Stimulated activated naive B cell treated with anti-CD40 and anti-IgM and Interleukin-4, amounts not matched to agents 10 μg/mL and 1 μg/mL and 100 μg/mL, for 72 hours (primary cell): ENCODE measurements at regions not wholly inside any gene's neighbourhood (a gene's known extent, or its start where the extent isn't known, plus 50 kb on each side); places are given as distances from the start of the nearest gene placed in this dataset.

Source experiments
- ATAC-seq, 2 donors: fragments of 150-1000 bp; cut with Tn5 transposase; replicated peaks; 2 replicates each; pipeline ENCODE4 v1.10.0; 2021; ENCODE audit warnings: moderate library complexity in 1 of 2
- DNase-seq: peaks from one replicate; pipeline ENCODE4 v3.0.0; 2021
- H3K27ac Mint-ChIP-seq: one replicate; pipeline ENCODE4 v1.8.0; 2022; ENCODE audit warnings: mild to moderate bottlenecking, mixed read lengths
- H3K27me3 Mint-ChIP-seq, 2 donors: one replicate each; pipeline ENCODE4 v1.8.0; 2022; ENCODE audit warnings: mixed read lengths in 2 of 2
- H3K36me3 Mint-ChIP-seq, 2 donors: one replicate each; pipeline ENCODE4 v1.8.0; 2022; ENCODE audit warnings: mixed read lengths in 2 of 2, mild to moderate bottlenecking in 1 of 2
- H3K4me1 Mint-ChIP-seq, 2 donors: one replicate each; pipeline ENCODE4 v1.8.0; 2022; ENCODE audit warnings: mixed read lengths in 2 of 2, mild to moderate bottlenecking in 1 of 2
- H3K4me3 Mint-ChIP-seq, 2 donors: one replicate each; pipeline ENCODE4 v1.8.0; 2022; ENCODE audit warnings: mild to moderate bottlenecking in 2 of 2, mixed read lengths in 2 of 2, moderate library complexity in 1 of 2
- H3K9me3 Mint-ChIP-seq, 2 donors: one replicate each; pipeline ENCODE4 v1.8.0; 2022; ENCODE audit warnings: mixed read lengths in 2 of 2, mild to moderate bottlenecking in 1 of 2

DNA sequence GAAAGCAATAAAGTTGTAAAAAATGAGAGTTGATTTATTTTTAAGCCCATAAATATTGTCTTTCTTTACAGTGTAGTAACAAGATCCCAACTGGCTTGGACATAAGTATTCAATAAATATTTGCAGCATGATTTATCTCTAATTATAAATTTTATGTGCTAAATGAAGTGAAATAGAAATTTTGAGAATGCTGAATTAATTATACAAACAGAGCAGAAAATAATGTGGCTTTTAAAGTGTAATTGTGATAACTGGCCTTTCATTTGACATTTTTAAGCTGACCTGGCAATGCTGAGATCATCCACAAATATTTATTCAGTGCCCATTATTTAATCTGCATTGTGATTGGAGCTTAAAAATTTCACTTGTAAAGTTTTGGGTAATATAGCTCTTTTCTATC lies 201.6 kb upstream of the NAV3 start:
- Mint-ChIP-seq H3K36me3 (no peaks in the 10 kb centered on the region), H3K27me3 (no peaks in the 10 kb centered on the region), H3K27ac (no peak overlapping the region), H3K4me1 (no peaks in the 10 kb centered on the region), H3K4me3 (no peak overlapping the region), H3K9me3 (peaks cover 6 to 9% of the 10 kb centered on the region in 2 donors)
- ATAC-seq (no peak), DNase-seq (no peak)

DNA sequence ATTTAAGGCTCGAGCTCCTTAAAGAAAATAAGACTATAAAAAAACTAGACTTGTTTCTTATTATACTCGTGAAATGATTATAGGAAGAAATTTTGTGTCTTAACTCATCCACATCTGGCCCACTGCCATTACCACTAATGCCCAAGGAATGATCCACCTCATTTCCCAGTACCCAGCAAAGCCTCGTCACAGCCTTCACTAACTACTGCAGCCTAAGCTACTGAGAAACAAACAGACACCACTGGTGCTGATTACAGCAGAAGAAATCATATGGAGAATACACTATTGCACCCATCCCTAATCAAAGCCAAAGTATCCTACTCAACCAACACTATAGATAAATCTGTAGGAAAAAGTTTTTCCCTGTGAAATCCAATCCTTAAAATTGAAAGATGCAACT lies 205.3 kb upstream of the NAV3 start:
- Mint-ChIP-seq H3K27ac (no peak overlapping the region), H3K36me3 (no peaks in the 10 kb centered on the region), H3K4me3 (no peak overlapping the region), H3K9me3 (peaks cover 6 to 9% of the 10 kb centered on the region in 2 donors), H3K27me3 (no peaks in the 10 kb centered on the region), H3K4me1 (no peaks in the 10 kb centered on the region)
- no peak for DNase-seq
- ATAC-seq, result no peak

DNA sequence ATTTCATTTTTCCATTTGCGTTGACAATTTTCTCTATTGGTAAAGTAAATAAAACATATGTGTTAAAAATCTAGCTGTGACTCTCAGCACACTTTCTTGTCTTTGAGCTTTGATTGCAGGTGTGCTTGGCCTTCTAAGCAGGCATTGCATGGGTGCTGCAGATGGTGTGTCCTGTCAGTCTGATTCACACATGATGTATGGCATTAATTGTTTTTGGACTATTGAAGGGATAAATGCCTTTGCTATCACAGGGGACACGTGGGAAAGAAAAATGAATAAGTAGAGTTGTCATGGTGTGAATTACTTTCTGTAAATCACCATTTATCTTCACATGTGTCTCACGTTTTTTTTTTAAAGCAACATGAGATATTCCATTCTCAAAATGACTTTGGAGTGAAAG lies 211.3 kb upstream of the NAV3 start:
- no peak for ATAC-seq
- no peaks in the 10 kb centered on the region for H3K36me3 Mint-ChIP-seq
- no peak overlapping the region for H3K4me3 Mint-ChIP-seq
- peaks cover 2 to 4% of the 10 kb centered on the region in 2 donors for H3K9me3 Mint-ChIP-seq
- no peak for DNase-seq
- no peaks in the 10 kb centered on the region for H3K27me3 Mint-ChIP-seq
- H3K4me1 Mint-ChIP-seq, result no peaks in the 10 kb centered on the region
- H3K27ac Mint-ChIP-seq, result no peak overlapping the region

DNA sequence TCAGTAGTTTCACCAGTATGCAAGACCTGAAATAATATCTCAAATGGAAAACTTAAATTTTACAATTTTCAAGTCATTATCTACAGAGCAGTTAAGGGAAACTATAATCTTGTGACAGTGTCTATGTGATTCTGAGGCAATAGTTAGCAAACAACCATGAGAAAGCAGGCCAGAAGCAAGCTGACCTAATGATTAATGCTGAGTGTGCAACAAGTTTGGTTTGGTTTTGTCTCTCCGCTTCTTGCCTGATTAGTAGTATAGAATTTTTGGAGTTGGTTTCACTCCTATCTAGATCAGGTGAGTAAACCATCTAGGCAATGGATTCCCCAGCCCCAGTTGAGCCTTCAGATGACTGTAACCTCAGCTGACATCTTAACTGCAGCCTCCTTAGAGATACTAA lies 212.9 kb upstream of the NAV3 start:
- Mint-ChIP-seq H3K4me1 (no peaks in the 10 kb centered on the region), H3K4me3 (no peak overlapping the region), H3K9me3 (peaks cover 2 to 10% of the 10 kb centered on the region in 2 donors), H3K27ac (no peak overlapping the region), H3K36me3 (no peaks in the 10 kb centered on the region), H3K27me3 (no peaks in the 10 kb centered on the region)
- no peak for ATAC-seq
- no peak for DNase-seq

DNA sequence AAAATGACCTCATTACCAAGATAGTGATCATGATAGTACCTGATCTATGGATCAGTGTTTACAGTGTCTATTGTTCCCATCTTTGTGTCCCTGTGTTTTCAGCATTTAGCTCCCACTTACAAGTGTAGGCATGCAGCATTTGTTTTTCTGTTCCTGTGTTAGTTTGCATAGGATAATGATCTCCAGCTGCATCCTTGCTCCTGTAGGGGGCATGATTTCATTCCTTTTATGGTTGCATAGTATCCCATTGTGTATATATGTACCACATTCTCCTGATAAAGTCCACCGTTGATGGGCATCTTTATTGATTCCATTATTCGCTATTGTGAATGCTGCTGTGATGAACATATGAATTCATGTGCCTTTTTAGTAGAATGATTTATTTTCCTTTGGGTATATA lies 215.4 kb upstream of the NAV3 start:
- Mint-ChIP-seq H3K36me3 (no peaks in the 10 kb centered on the region), H3K4me3 (no peak overlapping the region), H3K9me3 (peaks cover 2 to 12% of the 10 kb centered on the region in 2 donors), H3K27me3 (no peaks in the 10 kb centered on the region), H3K4me1 (no peaks in the 10 kb centered on the region), H3K27ac (no peak overlapping the region)
- ATAC-seq (no peak), DNase-seq (no peak)

DNA sequence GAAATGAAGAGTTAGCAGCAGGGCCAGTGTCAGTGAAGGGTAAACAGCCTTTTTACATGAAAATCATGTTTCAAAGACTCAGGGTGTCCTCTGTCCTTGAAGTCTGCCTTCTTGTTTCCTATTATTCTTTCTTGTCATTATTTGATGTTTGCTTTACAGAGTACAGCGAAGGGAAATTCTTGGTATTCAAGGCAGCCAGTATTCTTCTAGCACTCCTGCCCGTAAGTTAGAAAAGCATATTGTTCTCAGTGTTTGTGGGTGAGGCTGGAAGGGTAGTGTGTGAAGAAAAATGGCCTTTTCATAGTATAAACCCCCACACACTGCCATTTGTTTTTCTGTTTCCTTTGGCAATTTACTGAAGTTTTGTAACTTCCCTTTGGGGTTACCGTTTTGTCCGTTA lies 217.3 kb upstream of the NAV3 start:
- no peak for ATAC-seq
- no peaks in the 10 kb centered on the region for H3K36me3 Mint-ChIP-seq
- H3K4me1 Mint-ChIP-seq, result no peaks in the 10 kb centered on the region
- H3K4me3 Mint-ChIP-seq, result no peak overlapping the region
- no peaks in the 10 kb centered on the region for H3K27me3 Mint-ChIP-seq
- peaks cover 2 to 12% of the 10 kb centered on the region in 2 donors for H3K9me3 Mint-ChIP-seq
- DNase-seq, result no peak
- H3K27ac Mint-ChIP-seq, result no peak overlapping the region

DNA sequence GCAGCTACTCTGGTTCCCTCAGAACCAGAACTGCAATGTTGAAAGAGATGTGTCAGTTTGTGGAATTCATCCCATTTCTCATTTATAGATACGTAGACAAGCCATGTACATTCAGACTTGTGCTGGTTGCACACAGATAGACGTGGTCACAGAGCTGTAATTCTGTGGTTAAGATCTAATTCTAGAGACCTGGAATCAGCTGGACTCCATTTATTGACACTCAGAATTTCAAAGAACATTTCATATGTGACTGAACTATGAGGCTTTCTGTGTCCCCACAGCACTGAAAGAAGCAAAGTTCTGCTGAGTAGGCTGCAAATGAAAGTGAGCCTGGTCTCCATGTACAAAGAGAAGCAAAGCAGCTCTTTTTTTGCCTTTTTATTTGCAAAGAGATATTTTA lies 220.2 kb upstream of the NAV3 start:
- Mint-ChIP-seq H3K9me3 (peaks cover 0 to 8% of the 10 kb centered on the region in 2 donors), H3K27ac (no peak overlapping the region), H3K4me1 (no peaks in the 10 kb centered on the region), H3K36me3 (no peaks in the 10 kb centered on the region), H3K4me3 (no peak overlapping the region), H3K27me3 (no peaks in the 10 kb centered on the region)
- DNase-seq (no peak), ATAC-seq (no peak)

DNA sequence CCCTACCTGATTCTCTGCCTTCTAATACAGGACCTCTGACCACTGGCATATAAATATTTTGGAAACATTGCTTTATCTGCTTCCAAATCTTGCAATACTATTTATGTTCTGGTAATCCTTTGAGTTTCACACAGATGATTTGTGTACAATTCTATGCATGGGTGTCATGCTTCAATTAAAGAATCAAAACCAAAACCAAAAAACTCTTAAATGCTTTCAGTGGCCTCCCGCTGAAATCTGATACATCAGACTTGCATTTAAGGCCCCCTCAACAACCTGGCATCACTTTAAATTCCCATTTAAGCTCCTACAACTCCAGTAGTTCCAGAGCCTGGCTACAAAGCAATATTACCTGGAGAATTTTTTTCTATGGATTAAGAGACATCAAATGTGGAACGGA lies 221.7 kb upstream of the NAV3 start:
- Mint-ChIP-seq H3K27me3 (no peaks in the 10 kb centered on the region), H3K4me1 (no peaks in the 10 kb centered on the region), H3K9me3 (peaks cover 0 to 8% of the 10 kb centered on the region in 2 donors), H3K27ac (no peak overlapping the region), H3K36me3 (no peaks in the 10 kb centered on the region), H3K4me3 (no peak overlapping the region)
- ATAC-seq (no peak), DNase-seq (no peak)

DNA sequence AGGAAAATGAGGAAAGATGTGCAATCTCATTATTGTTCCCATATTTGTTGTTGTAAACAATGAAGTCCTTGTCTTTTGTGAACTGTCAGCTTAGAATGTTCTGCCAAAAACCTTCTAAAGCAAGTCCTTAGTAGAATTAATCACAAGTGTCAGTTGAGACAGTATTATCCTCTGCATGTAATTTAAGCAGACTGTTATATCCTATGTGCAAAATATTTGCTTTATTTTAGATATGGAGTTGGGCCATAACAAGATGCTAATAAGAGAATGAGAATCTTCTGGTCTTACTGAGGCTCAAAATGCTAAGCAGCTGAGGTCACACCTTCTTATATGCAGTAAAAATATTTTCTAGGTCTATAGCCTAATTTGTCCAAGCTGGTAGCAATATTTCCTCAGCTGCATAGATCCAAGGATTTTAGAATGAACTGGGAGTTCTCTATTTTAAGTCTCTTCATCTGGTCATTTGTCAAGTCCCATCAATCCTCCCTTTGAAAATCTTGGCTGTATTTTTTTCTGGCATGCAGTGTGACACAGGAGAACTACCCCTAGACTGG lies 222.3 kb upstream of the NAV3 start:
- Mint-ChIP-seq H3K9me3 (peaks cover 1 to 7% of the 10 kb centered on the region in 2 donors), H3K36me3 (no peaks in the 10 kb centered on the region), H3K27ac (no peak overlapping the region), H3K4me1 (no peaks in the 10 kb centered on the region), H3K4me3 (no peak overlapping the region), H3K27me3 (no peaks in the 10 kb centered on the region)
- DNase-seq (no peak), ATAC-seq (no peak)

DNA sequence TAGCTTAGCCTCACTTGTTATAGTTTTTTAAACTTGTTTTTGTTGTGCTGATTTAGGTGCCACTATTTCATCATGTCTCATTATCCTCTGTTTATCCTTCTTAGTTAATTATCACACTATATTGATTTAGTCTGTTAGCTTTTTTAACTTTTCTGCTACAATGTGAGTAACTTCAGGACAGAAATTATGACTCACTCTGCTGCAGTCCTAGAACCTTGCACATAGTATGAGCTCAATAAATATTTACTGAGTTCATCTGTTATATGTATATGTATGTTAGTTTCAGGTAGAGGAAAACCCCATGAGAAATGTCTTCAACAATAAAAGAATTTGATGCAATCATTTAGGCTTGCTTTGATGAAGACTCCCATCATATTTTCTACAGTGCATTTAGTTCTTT lies 224.3 kb upstream of the NAV3 start:
- DNase-seq, result no peak
- ATAC-seq, result no peak
- peaks cover 0 to 4% of the 10 kb centered on the region in 2 donors for H3K9me3 Mint-ChIP-seq
- H3K36me3 Mint-ChIP-seq, result no peaks in the 10 kb centered on the region
- H3K4me1 Mint-ChIP-seq, result no peaks in the 10 kb centered on the region
- no peak overlapping the region for H3K27ac Mint-ChIP-seq
- no peak overlapping the region for H3K4me3 Mint-ChIP-seq
- H3K27me3 Mint-ChIP-seq, result no peaks in the 10 kb centered on the region

DNA sequence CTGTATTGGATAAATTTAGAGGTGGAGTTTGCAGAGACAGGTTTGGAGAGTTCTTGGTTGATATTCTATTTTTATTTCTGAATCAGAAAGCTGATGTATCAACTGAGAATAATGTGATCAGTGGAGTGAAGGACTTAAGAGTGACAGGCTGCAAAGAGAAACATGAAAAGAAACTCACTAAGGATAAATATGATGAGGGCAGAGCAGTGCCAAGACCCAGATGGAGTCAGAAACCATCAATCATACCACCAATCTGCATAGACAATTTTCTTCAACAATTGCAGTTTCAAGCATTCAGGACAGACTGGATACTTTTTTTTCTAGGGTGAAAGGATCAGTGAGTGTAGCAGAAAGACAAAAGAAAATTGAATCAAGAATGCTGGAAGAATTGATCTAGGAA lies 226.7 kb upstream of the NAV3 start:
- Mint-ChIP-seq H3K4me1 (no peaks in the 10 kb centered on the region), H3K36me3 (no peaks in the 10 kb centered on the region), H3K9me3 (peaks cover 0 to 4% of the 10 kb centered on the region in 2 donors), H3K4me3 (no peak overlapping the region), H3K27ac (no peak overlapping the region), H3K27me3 (no peaks in the 10 kb centered on the region)
- no peak for ATAC-seq
- no peak for DNase-seq

DNA sequence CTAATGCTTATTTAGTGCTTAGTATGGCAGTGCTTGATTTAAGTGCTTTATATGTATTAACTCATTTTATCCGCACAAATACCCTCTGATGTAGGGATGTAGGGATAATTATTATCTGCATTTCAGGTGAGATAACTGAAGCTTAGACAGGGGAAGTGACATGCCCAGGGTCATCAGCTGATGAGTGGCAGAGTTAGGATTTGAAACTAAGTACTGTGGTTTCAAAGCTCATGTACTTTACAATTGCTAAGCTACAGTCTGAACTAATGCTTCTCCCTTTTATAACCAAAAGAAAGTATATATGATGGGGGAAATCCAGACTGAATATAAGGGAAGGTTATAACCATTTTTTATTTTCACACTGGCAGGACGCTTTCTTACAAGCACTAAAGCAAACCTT lies 229.6 kb upstream of the NAV3 start:
- H3K9me3 Mint-ChIP-seq, result peaks cover 0 to 4% of the 10 kb centered on the region in 2 donors
- ATAC-seq, result no peak
- no peak for DNase-seq
- no peaks in the 10 kb centered on the region for H3K36me3 Mint-ChIP-seq
- H3K4me1 Mint-ChIP-seq, result no peaks in the 10 kb centered on the region
- H3K4me3 Mint-ChIP-seq, result no peak overlapping the region
- no peak overlapping the region for H3K27ac Mint-ChIP-seq
- H3K27me3 Mint-ChIP-seq, result no peaks in the 10 kb centered on the region

DNA sequence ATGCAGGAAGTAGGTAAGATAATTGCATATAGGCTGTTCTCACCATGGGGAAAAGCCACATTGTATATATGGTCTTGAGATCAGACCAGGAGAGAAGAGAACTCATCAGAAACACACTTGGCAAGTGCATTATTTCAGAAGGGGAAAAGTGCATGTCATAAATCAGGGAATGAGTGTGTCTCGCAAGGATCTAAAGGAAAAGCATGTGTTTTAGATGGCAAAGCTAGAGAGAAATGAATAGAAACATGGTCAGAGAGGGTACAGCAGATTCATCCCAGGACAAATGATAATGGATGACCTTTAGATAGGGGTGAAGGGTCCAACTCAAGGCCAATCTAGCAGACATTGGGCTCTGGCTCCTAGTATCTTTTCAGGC lies 230.2 kb upstream of the NAV3 start:
- H3K36me3 Mint-ChIP-seq, result no peaks in the 10 kb centered on the region

DNA sequence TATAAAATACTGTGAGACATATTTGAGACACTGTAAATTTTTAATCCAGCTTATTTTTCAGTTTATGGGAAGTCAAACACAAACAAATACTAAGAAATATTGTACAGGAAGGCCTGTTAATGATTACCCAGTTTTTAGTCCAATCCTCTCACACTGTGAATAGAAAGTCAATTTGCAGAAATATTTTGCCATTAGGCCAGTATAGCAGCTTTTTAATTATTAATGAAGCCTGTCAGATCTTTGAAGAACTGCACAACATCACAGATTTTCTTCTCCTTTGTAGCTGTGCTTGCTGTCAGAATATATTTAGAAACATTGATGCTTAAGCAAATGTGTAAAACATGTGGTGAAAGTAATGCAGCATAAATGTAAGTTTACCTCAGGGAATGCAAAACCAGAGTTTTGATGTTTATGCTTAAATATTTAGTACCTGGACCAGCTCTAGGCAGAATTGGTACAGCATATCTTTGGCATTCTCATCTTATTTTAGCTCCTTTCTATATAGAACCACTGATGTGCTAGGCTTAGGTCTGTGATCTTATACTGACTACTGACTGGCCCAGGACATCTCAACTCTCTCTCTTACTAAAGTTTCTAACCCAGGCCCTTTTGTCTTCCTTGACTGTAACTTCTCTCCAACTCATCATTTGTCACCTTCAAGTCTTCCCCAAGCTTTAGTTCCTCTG lies 230.8 kb upstream of the NAV3 start:
- Mint-ChIP-seq H3K36me3 (no peaks in the 10 kb centered on the region), H3K4me3 (no peak overlapping the region), H3K27me3 (no peaks in the 10 kb centered on the region), H3K9me3 (peaks cover 0 to 4% of the 10 kb centered on the region in 2 donors), H3K27ac (no peak overlapping the region), H3K4me1 (no peaks in the 10 kb centered on the region)
- ATAC-seq (no peak), DNase-seq (no peak)

More for the DNA sequence above, 230.2 kb upstream of the NAV3 start:
- ATAC-seq (no peak), DNase-seq (no peak)
- H3K27ac Mint-ChIP-seq, result no peak overlapping the region
- H3K9me3 Mint-ChIP-seq, result peaks cover 0 to 4% of the 10 kb centered on the region in 2 donors
- no peak overlapping the region for H3K4me3 Mint-ChIP-seq
- no peaks in the 10 kb centered on the region for H3K4me1 Mint-ChIP-seq
- no peaks in the 10 kb centered on the region for H3K27me3 Mint-ChIP-seq

DNA sequence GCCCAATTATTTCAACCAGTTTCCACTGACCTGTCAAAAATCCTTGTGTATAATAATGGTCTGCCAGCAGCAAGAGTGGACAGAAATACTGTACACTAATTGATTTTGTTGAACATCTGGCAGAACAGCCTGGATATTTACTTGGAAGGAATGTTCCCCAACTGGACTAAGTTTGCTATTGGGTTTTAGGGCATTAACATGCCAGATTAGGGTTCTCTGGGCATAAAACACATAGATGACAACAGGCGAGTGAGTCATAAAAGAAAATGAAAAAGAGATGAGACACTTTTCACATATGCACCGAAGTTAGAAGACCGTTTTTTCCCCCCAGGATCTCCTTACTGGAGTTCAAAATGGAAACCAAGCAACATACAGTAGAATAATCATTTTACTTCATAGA lies 236.3 kb upstream of the NAV3 start:
- Mint-ChIP-seq H3K27me3 (no peaks in the 10 kb centered on the region), H3K4me3 (no peak overlapping the region), H3K36me3 (no peaks in the 10 kb centered on the region), H3K4me1 (no peaks in the 10 kb centered on the region), H3K27ac (no peak overlapping the region), H3K9me3 (peaks cover 0 to under 1% of the 10 kb centered on the region in 2 donors)
- no peak for ATAC-seq
- DNase-seq, result no peak
